ENCODE measurements at regions not wholly inside any gene's neighbourhood (a gene's known extent, or its start where the extent isn't known, plus 50 kb on each side); places are given as distances from the start of the nearest gene placed in this dataset.

- Histone ChIP-seq H4K20me1 (ENCODE audit: insufficient read depth, low read length) (no peaks in the 10 kb centered on the region), H3K36me3 (ENCODE audit: insufficient read depth, low read length) (no peaks in the 10 kb centered on the region), H3K4me1 (ENCODE audit: insufficient read depth, low read length) (no peaks in the 10 kb centered on the region), H3K4me2 (ENCODE audit: low read length) (no peak overlapping the region), H3K9ac (ENCODE audit: low read length) (no peak overlapping the region), H3K27ac (ENCODE audit: low read depth, low read length) (no peak overlapping the region), H3K79me2 (ENCODE audit: insufficient read depth, low read length) (no peaks in the 10 kb centered on the region), H3K4me3 (ENCODE audit: insufficient read depth, low read depth, low read length) (no peak overlapping the region), H3K27me3 (ENCODE audit: insufficient read depth, low read length) (no peaks in the 10 kb centered on the region), H2AFZ (ENCODE audit: low read depth, low read length) (no peak overlapping the region), H3K9me3 (ENCODE audit: insufficient read depth, low read depth, low read length) (no peaks in the 10 kb centered on the region)
- Mint-ChIP-seq H3K4me3 (ENCODE audit: unreplicated experiment) (no peak overlapping the region), H3K9me3 (ENCODE audit: unreplicated experiment) (no peaks in the 10 kb centered on the region), H3K4me1 (ENCODE audit: low read depth, unreplicated experiment) (peaks cover 11% of the 10 kb centered on the region), H3K36me3 (ENCODE audit: low read depth, unreplicated experiment) (no peaks in the 10 kb centered on the region), H3K27ac (ENCODE audit: unreplicated experiment) (peak overlapping the region; percentile 42), H3K27me3 (ENCODE audit: low read depth, unreplicated experiment) (no peaks in the 10 kb centered on the region)
- FAIRE-seq: no peak
- DNase-seq (ENCODE audit: low read depth): no peak
- TF ChIP-seq, protein P1, sequence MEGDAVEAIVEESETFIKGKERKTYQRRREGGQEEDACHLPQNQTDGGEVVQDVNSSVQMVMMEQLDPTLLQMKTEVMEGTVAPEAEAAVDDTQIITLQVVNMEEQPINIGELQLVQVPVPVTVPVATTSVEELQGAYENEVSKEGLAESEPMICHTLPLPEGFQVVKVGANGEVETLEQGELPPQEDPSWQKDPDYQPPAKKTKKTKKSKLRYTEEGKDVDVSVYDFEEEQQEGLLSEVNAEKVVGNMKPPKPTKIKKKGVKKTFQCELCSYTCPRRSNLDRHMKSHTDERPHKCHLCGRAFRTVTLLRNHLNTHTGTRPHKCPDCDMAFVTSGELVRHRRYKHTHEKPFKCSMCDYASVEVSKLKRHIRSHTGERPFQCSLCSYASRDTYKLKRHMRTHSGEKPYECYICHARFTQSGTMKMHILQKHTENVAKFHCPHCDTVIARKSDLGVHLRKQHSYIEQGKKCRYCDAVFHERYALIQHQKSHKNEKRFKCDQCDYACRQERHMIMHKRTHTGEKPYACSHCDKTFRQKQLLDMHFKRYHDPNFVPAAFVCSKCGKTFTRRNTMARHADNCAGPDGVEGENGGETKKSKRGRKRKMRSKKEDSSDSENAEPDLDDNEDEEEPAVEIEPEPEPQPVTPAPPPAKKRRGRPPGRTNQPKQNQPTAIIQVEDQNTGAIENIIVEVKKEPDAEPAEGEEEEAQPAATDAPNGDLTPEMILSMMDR (IDR thresholded peaks at IDR 0.05; ENCODE audit: insufficient read depth, low read depth, low read length): no peak
- TF ChIP-seq EZH2 (IDR thresholded peaks at IDR 0.05; ENCODE audit: insufficient read depth, low read length): no peak
Observed at GRCh38 chr11:106378513-106379179, 301.2 kb downstream of the AASDHPPT start.

DNA sequence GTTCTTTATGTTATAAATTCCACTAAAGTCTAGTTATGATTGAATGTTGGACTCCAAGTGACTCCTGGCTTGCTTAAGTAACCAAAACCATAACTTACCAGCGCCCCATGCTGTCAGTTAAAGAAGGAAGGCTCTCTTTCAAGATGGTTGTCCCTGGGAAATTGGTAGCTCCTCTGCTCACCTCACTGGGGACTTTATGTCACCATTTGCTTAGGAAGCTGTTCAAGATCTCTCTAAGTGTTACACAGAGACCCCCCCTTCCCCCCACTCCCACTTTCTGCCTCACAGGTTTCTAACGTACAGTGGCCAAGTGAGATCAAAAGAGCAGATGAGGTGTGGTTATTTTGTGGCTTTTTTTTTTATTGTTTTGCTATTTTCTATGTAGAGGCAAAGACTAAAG, 301.8 kb downstream of the AASDHPPT start:
- TF ChIP-seq, protein P1 (IDR thresholded peaks at IDR 0.05; ENCODE audit: insufficient read depth, low read depth, low read length): no peak
- no peak for TF ChIP-seq EZH2 (IDR thresholded peaks at IDR 0.05; ENCODE audit: insufficient read depth, low read length)
- no peaks in the 10 kb centered on the region for H3K27me3 ChIP-seq (ENCODE audit: insufficient read depth, low read length)
- peak overlapping the region; percentile 16 for H3K27ac Mint-ChIP-seq (ENCODE audit: unreplicated experiment)

DNA sequence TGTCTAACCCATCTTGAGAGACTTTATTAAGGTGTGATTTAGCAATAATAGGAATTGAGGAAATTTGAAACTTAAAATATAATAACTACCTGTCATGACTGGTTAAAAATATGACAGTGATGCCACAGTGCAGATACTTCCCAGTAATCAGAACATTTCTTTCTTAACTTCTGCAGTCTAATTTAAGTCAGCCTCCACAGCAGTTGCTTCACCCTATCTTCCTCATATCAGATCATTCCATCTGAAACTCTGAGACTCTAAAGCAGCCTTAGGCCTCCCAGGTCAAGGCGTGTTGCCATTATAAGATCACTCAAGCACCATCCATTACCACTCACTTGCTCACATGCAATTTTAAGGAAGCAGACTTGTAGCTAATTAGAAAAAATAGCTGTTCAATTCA, 302.2 kb downstream of the AASDHPPT start:
- Histone ChIP-seq H3K27ac (ENCODE audit: low read depth, low read length) (no peak overlapping the region), H3K4me2 (ENCODE audit: low read length) (no peak overlapping the region), H3K9me3 (ENCODE audit: insufficient read depth, low read depth, low read length) (no peaks in the 10 kb centered on the region), H3K79me2 (ENCODE audit: insufficient read depth, low read length) (no peaks in the 10 kb centered on the region), H3K36me3 (ENCODE audit: insufficient read depth, low read length) (no peaks in the 10 kb centered on the region), H4K20me1 (ENCODE audit: insufficient read depth, low read length) (no peaks in the 10 kb centered on the region), H3K27me3 (ENCODE audit: insufficient read depth, low read length) (no peaks in the 10 kb centered on the region), H3K4me3 (ENCODE audit: insufficient read depth, low read depth, low read length) (no peak overlapping the region), H2AFZ (ENCODE audit: low read depth, low read length) (no peak overlapping the region), H3K9ac (ENCODE audit: low read length) (no peak overlapping the region), H3K4me1 (ENCODE audit: insufficient read depth, low read length) (no peaks in the 10 kb centered on the region)
- DNase-seq (ENCODE audit: low read depth) (no peak), FAIRE-seq (no peak)
- no peak overlapping the region for H3K4me3 Mint-ChIP-seq (ENCODE audit: unreplicated experiment)
- no peaks in the 10 kb centered on the region for H3K27me3 Mint-ChIP-seq (ENCODE audit: low read depth, unreplicated experiment)
- H3K9me3 Mint-ChIP-seq (ENCODE audit: unreplicated experiment): no peaks in the 10 kb centered on the region
- H3K36me3 Mint-ChIP-seq (ENCODE audit: low read depth, unreplicated experiment): no peaks in the 10 kb centered on the region
- H3K27ac Mint-ChIP-seq (ENCODE audit: unreplicated experiment): no peak overlapping the region
- peaks cover 11% of the 10 kb centered on the region for H3K4me1 Mint-ChIP-seq (ENCODE audit: low read depth, unreplicated experiment)
- TF ChIP-seq EZH2 (IDR thresholded peaks at IDR 0.05; ENCODE audit: insufficient read depth, low read length): no peak
- TF ChIP-seq, protein P1 (IDR thresholded peaks at IDR 0.05; ENCODE audit: insufficient read depth, low read depth, low read length): no peak

More for the DNA sequence above, 301.8 kb downstream of the AASDHPPT start:
- Histone ChIP-seq H3K4me3 (ENCODE audit: insufficient read depth, low read depth, low read length) (no peak overlapping the region), H3K4me1 (ENCODE audit: insufficient read depth, low read length) (no peaks in the 10 kb centered on the region), H4K20me1 (ENCODE audit: insufficient read depth, low read length) (no peaks in the 10 kb centered on the region), H2AFZ (ENCODE audit: low read depth, low read length) (no peak overlapping the region), H3K36me3 (ENCODE audit: insufficient read depth, low read length) (no peaks in the 10 kb centered on the region), H3K4me2 (ENCODE audit: low read length) (no peak overlapping the region), H3K9ac (ENCODE audit: low read length) (no peak overlapping the region), H3K9me3 (ENCODE audit: insufficient read depth, low read depth, low read length) (no peaks in the 10 kb centered on the region), H3K27ac (ENCODE audit: low read depth, low read length) (no peak overlapping the region), H3K79me2 (ENCODE audit: insufficient read depth, low read length) (no peaks in the 10 kb centered on the region)
- Mint-ChIP-seq H3K4me3 (ENCODE audit: unreplicated experiment) (no peak overlapping the region), H3K9me3 (ENCODE audit: unreplicated experiment) (no peaks in the 10 kb centered on the region), H3K36me3 (ENCODE audit: low read depth, unreplicated experiment) (no peaks in the 10 kb centered on the region), H3K4me1 (ENCODE audit: low read depth, unreplicated experiment) (peaks cover 11% of the 10 kb centered on the region), H3K27me3 (ENCODE audit: low read depth, unreplicated experiment) (no peaks in the 10 kb centered on the region)
- DNase-seq (ENCODE audit: low read depth) (no peak), FAIRE-seq (no peak)

Data from astrocyte (in vitro differentiated cells and primary cell).